22Rv1 (cell line): ENCODE measurements at regions not wholly inside any gene's neighbourhood (a gene's known extent, or its start where the extent isn't known, plus 50 kb on each side); places are given as distances from the start of the nearest gene placed in this dataset.

Source experiments
- H3K27ac ChIP-seq: fragments of 450-650 bp; 2 replicates; pipeline ENCODE4 v1.5.1; 2017
- ZFX ChIP-seq: fragments of 450-650 bp; IDR thresholded peaks from 2 replicates; pipeline ENCODE4 v1.6.1; 2017; ENCODE audit warnings: antibody characterized with exemption, borderline replicate concordance
- TF ChIP-seq, protein P1 (sequence below): fragments of 450-650 bp; IDR thresholded peaks from 2 replicates; pipeline ENCODE4 v1.5.1; 2017; ENCODE audit warnings: mild to moderate bottlenecking

GRCh38 chr2:137770166-137770565 is 194.1 kb upstream of the HNMT start:
- no peak for TF ChIP-seq ZFX
- TF ChIP-seq, protein P1, sequence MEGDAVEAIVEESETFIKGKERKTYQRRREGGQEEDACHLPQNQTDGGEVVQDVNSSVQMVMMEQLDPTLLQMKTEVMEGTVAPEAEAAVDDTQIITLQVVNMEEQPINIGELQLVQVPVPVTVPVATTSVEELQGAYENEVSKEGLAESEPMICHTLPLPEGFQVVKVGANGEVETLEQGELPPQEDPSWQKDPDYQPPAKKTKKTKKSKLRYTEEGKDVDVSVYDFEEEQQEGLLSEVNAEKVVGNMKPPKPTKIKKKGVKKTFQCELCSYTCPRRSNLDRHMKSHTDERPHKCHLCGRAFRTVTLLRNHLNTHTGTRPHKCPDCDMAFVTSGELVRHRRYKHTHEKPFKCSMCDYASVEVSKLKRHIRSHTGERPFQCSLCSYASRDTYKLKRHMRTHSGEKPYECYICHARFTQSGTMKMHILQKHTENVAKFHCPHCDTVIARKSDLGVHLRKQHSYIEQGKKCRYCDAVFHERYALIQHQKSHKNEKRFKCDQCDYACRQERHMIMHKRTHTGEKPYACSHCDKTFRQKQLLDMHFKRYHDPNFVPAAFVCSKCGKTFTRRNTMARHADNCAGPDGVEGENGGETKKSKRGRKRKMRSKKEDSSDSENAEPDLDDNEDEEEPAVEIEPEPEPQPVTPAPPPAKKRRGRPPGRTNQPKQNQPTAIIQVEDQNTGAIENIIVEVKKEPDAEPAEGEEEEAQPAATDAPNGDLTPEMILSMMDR = no peak
- H3K27ac ChIP-seq = no peak overlapping the region

- H3K27ac ChIP-seq = no peak overlapping the region
- TF ChIP-seq, protein P1 = no peak
- no peak for TF ChIP-seq ZFX
These were observed 193.2 kb upstream of the HNMT start for GRCh38 chr2:137771064-137771463.

- H3K27ac ChIP-seq = no peak overlapping the region
These were observed 191.8 kb upstream of the HNMT start for GRCh38 chr2:137772451-137772850.

DNA sequence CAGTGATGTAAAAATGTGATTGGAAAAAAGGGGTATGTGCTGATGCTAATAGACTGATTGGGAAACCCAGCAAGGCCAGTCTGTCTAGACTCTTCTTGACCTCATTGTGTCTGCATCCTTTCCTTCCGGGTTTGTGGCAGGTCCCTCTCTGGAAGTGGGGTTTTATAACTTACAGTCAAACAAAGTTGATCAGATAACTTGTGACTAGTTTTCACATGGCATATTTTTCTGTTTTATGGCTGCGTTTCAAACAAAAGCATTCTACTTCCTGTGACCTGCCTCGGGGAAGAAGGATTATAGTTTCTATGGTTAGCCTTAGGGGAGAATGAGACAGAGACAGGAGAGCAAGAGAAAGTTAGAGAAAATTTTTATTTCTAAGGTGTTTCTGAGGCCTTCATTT is 188.7 kb upstream of the HNMT start:
- H3K27ac ChIP-seq = no peak overlapping the region
- TF ChIP-seq, protein P1 = no peak
- TF ChIP-seq ZFX = no peak

More at GRCh38 chr2:137772451-137772850, 191.8 kb upstream of the HNMT start:
- TF ChIP-seq, protein P1 = no peak
- TF ChIP-seq ZFX = no peak

DNA sequence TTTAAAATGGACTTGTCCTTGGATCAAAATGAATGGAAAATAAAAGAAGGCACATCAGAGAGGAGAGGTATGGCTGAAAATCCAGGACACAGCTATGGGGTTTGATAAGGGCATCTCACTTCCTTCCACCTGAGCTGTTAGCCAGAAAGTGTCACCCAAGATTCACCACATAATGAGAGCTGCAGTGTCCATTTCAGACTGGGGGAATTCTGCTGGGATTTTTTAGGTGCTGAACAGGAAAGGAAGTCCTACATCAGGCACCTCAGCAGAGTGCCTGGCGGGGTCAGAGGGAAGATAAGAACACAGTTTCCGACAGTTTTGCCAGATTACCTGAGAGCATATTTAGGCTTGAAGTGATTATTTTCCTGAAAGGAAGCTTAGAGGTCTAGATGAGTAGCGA is 187.6 kb upstream of the HNMT start:
- no peak for TF ChIP-seq ZFX
- TF ChIP-seq, protein P1 = no peak
- H3K27ac ChIP-seq = no peak overlapping the region

GRCh38 chr2:137797641-137798040 is 166.6 kb upstream of the HNMT start:
- H3K27ac ChIP-seq = no peak overlapping the region
- TF ChIP-seq ZFX = no peak
- TF ChIP-seq, protein P1 = no peak

DNA sequence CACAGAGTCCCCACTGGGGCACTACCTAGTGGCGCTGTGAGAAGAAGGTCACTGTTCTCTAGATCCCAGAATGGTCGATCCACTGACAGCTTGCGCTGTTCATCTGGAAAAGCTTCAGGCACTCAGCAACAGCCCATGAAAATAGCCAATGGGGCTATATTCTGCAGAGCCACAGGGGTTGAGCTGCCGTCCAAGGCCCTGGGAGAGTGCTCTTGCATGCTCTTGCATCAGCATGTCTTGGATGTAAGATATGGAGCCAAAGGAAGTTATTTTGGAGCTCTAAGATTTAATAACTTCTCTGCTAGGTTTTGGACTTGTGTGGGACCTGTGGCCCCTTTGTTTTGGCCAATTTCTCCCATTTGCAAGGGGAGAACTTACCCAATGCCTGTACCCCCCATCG is 164.7 kb upstream of the HNMT start:
- no peak for TF ChIP-seq ZFX
- TF ChIP-seq, protein P1 = no peak
- no peak overlapping the region for H3K27ac ChIP-seq
